ENCODE measurements at regions not wholly inside any gene's neighbourhood (a gene's known extent, or its start where the extent isn't known, plus 50 kb on each side); places are given as distances from the start of the nearest gene placed in this dataset.

DNA sequence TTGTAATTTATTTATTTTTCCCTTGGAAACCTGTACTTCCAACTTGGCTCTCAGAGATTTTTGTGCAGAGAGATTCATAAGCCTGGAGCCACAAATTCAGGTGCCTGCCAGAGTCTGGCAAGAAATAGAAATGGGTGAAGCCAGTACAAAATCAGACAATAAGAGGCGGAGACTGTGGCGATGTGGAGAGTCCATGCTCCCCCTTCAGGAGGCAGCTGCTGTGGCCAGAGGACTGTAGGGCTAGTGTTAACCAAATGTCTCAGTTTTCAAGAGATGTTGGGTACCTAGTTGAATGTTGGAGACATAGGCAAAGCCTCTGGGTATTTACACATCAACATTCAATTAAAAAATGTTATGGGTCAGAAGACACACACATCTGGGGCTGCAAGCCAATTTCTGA is 208.6 kb downstream of the PSAT1 start:
- no peak overlapping the region for H3K27ac ChIP-seq
- no peaks in the 10 kb centered on the region for H3K36me3 ChIP-seq
- intact Hi-C loops (cut with DNase I), result no loop called here
- no peaks in the 10 kb centered on the region for H3K9me3 ChIP-seq
- H3K4me1 ChIP-seq, result no peaks in the 10 kb centered on the region
- TF ChIP-seq, protein P1, sequence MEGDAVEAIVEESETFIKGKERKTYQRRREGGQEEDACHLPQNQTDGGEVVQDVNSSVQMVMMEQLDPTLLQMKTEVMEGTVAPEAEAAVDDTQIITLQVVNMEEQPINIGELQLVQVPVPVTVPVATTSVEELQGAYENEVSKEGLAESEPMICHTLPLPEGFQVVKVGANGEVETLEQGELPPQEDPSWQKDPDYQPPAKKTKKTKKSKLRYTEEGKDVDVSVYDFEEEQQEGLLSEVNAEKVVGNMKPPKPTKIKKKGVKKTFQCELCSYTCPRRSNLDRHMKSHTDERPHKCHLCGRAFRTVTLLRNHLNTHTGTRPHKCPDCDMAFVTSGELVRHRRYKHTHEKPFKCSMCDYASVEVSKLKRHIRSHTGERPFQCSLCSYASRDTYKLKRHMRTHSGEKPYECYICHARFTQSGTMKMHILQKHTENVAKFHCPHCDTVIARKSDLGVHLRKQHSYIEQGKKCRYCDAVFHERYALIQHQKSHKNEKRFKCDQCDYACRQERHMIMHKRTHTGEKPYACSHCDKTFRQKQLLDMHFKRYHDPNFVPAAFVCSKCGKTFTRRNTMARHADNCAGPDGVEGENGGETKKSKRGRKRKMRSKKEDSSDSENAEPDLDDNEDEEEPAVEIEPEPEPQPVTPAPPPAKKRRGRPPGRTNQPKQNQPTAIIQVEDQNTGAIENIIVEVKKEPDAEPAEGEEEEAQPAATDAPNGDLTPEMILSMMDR (IDR thresholded peaks at IDR 0.05), result no peak
- no peaks in the 10 kb centered on the region for H3K27me3 ChIP-seq
- no peak for DNase-seq
- ATAC-seq, result no peak
- no peak overlapping the region for H3K4me3 ChIP-seq

DNA sequence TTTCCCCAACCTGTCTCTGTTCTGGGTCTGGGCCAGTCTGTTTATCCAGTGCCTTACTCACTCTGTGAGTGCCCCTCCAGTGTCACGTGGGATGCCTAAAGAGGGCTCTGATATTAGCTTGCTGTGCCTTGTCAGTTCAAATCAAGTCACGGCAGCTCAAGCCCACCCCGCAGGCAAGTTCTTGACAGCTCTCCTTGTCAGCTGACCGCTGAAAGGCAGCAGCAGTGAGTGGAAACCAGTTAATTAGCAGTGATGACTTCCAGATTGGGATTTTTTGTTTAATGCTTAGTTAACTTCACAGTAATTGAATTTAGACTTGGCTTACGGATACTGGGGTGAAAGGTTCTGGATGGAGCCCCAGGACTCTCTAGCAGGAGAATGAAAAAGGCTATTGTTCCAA is 210.1 kb downstream of the PSAT1 start:
- no peaks in the 10 kb centered on the region for H3K9me3 ChIP-seq
- H3K4me1 ChIP-seq, result no peaks in the 10 kb centered on the region
- ATAC-seq (no peak), DNase-seq (no peak)
- H3K27me3 ChIP-seq, result no peaks in the 10 kb centered on the region
- intact Hi-C loops (cut with DNase I), result no loop called here
- TF ChIP-seq, protein P1 (IDR thresholded peaks at IDR 0.05), result no peak
- H3K36me3 ChIP-seq, result no peaks in the 10 kb centered on the region
- H3K27ac ChIP-seq, result no peak overlapping the region
- H3K4me3 ChIP-seq, result no peak overlapping the region

DNA sequence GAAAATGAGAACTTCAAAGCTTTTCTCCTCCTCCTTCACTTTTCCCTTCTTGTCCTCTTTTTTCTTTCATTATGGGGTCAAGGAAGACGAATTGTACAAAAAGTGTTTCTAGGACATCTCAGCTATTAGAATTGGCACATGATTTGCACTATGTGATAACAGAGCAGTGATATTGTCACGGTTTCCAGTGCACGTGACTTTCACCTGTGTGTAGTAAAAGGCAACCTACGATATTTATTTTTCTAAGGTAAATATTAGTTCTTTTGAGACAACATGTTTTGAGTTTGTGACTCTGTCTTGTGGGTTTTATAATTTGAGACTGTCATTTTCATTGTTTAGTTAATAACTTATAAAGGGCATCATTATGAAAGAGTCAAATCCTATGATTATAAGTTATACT is 213.1 kb downstream of the PSAT1 start:
- H3K4me1 ChIP-seq, result no peaks in the 10 kb centered on the region
- ATAC-seq (no peak), DNase-seq (no peak)
- H3K27ac ChIP-seq, result no peak overlapping the region
- H3K27me3 ChIP-seq, result no peaks in the 10 kb centered on the region
- intact Hi-C loops (cut with DNase I), result no loop called here
- no peak overlapping the region for H3K4me3 ChIP-seq
- H3K36me3 ChIP-seq, result no peaks in the 10 kb centered on the region
- no peaks in the 10 kb centered on the region for H3K9me3 ChIP-seq
- TF ChIP-seq, protein P1 (IDR thresholded peaks at IDR 0.05), result no peak

GRCh38 chr9:78515108-78515507 is 218.2 kb downstream of the PSAT1 start:
- no peaks in the 10 kb centered on the region for H3K4me1 ChIP-seq
- no peak for DNase-seq
- no peak for ATAC-seq
- peaks cover under 1% of the 10 kb centered on the region for H3K9me3 ChIP-seq
- TF ChIP-seq, protein P1 (IDR thresholded peaks at IDR 0.05), result no peak
- no peaks in the 10 kb centered on the region for H3K36me3 ChIP-seq
- H3K4me3 ChIP-seq, result no peak overlapping the region
- no peak overlapping the region for H3K27ac ChIP-seq
- H3K27me3 ChIP-seq, result no peaks in the 10 kb centered on the region
- intact Hi-C loops (cut with DNase I), result no loop called here

DNA sequence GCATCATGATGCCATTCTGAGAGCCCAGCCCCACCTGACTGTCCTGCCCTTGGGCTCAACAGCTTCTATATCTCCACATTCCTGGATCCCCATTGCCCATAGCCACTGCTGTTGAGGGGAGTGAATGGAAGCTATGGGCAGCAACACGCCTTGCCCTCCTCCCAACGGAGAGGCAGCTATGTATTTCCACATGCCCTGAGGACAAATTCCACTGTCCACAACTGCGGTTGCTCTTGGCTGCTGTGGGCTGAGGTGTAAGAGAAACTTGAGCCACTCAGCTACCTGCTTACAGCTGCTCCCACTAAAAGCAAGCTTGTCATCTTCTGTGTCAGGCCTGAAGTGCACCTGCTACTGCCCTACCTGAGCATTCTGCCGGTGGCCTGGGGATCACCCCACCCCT is 222.9 kb downstream of the PSAT1 start:
- no peaks in the 10 kb centered on the region for H3K36me3 ChIP-seq
- H3K9me3 ChIP-seq, result peaks cover 14% of the 10 kb centered on the region
- DNase-seq (no peak), ATAC-seq (peak; percentile 15)
- no peaks in the 10 kb centered on the region for H3K4me1 ChIP-seq
- intact Hi-C loops (cut with DNase I), result no loop called here
- TF ChIP-seq, protein P1 (IDR thresholded peaks at IDR 0.05), result no peak
- H3K27ac ChIP-seq, result no peak overlapping the region
- no peak overlapping the region for H3K4me3 ChIP-seq
- H3K27me3 ChIP-seq, result no peaks in the 10 kb centered on the region

- Histone ChIP-seq H3K27me3 (no peaks in the 10 kb centered on the region), H3K4me3 (no peak overlapping the region), H3K36me3 (no peaks in the 10 kb centered on the region), H3K9me3 (peaks cover 14% of the 10 kb centered on the region), H3K4me1 (no peaks in the 10 kb centered on the region), H3K27ac (no peak overlapping the region)
- no peak for DNase-seq
- ATAC-seq, result no peak
- intact Hi-C loops (cut with DNase I), result no loop called here
- TF ChIP-seq, protein P1 (IDR thresholded peaks at IDR 0.05), result no peak
These were observed 224.8 kb downstream of the PSAT1 start for GRCh38 chr9:78521680-78522079.

Measured in upper lobe of right lung (tissue), 1 donor.